ENCODE measurements at regions not wholly inside any gene's neighbourhood (a gene's known extent, or its start where the extent isn't known, plus 50 kb on each side); places are given as distances from the start of the nearest gene placed in this dataset.
A peak's percentile ranks its signal among the peaks of the same experiment; 100 is the strongest.

DNA sequence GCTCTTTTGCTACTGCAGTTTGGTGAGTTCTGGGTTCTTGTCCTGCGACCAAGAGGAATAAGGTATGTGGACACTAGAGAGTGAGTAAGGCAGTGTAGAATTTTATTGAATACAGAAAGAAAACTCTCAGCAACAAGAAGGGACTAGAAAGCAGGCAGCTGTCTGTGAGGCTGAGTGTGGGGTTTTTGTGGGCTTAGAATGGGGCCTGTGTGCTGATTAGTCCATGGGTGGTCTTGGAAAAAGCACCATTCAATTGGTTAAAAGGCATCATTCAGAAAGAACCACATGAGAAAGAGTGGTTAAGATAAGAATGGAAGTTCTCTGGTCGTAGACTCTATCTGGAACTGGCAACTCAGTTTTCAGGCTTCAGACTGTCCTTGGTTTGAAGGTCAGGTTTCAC is 298.8 kb downstream of the TGFB2 start:
- Histone ChIP-seq H3K9ac (ENCODE audit: low read depth, low read length) (no peak overlapping the region), H3K4me3 (ENCODE audit: low read length) (no peak overlapping the region)

DNA sequence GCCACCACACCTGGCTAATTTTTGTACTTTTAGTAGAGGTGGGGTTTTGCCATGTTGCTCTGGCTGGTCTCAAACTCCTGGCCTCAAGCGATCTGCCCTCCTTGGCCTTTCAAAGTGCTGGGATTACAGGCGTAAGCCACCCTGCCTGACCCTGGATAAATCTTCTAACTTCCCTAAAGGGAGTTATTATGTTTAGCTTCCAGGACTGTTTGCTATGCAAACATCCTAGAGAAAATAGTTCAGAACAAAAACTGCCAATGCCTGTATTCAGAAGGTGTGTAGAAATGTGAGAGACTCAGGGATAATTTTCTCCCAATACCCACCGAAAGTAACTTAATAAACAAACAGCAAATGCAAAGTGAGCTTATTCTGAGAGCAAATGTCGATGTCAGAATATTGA is 301.2 kb downstream of the TGFB2 start:
- no peak overlapping the region for H3K9ac ChIP-seq (ENCODE audit: low read depth, low read length)
- H3K4me1 ChIP-seq (ENCODE audit: control insufficient read depth, insufficient read depth, low read length) = peaks cover 13% of the 10 kb centered on the region
- no peaks in the 10 kb centered on the region for H3K36me3 ChIP-seq (ENCODE audit: insufficient read depth, low read length)
- H3K9me3 ChIP-seq (replicated peaks; ENCODE audit: low read length) = no peaks in the 10 kb centered on the region
- H3K4me3 ChIP-seq (ENCODE audit: low read length) = no peak overlapping the region
- H3K4me2 ChIP-seq (ENCODE audit: low read length) = no peak overlapping the region
- no peaks in the 10 kb centered on the region for H3K27me3 ChIP-seq (ENCODE audit: control insufficient read depth, insufficient read depth, low read length)

More for the DNA sequence above, 298.8 kb downstream of the TGFB2 start:
- no peaks in the 10 kb centered on the region for H3K36me3 ChIP-seq (ENCODE audit: insufficient read depth, low read length)
- no peak overlapping the region for H3K4me2 ChIP-seq (ENCODE audit: low read length)
- H3K4me1 ChIP-seq (ENCODE audit: control insufficient read depth, insufficient read depth, low read length) = peaks cover 13% of the 10 kb centered on the region
- H3K9me3 ChIP-seq (replicated peaks; ENCODE audit: low read length) = no peaks in the 10 kb centered on the region
- H3K27me3 ChIP-seq (ENCODE audit: control insufficient read depth, insufficient read depth, low read length) = no peaks in the 10 kb centered on the region

DNA sequence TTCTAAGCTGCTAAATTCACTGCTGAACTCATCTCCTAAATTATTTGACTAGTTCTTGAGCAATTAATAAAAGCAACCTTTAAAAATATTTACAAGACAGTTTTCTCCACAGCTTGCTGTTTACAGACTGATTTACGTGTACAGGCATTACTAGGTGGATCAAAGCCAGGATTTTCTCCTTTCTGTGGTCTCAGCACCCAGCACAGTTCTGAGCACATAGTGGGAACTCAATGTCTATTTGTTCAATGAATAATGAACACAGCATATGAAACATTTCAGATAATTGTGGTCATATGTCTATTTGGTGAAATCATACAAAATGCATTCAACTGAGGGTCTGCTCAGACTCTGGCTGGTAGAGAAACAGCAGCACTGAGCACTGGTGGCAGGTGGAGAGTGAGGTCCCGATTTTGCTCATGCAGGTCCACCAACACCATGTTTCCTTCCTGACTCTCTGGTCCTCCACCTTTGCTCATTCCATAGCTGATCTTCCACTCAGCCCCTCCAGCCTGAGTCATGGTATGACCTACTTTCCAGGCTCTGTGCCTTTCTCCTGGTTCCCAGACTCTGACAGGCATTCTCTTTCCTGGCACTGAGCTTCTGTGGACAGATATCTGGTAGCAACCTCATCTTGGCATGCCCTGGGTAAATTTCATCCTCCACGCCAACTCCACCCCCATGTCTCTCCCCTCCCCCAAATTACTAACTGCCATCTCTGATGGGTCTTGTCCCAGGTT is 311.3 kb downstream of the TGFB2 start:
- no peaks in the 10 kb centered on the region for H3K9me3 ChIP-seq (replicated peaks; ENCODE audit: low read length)
- no peaks in the 10 kb centered on the region for H3K36me3 ChIP-seq (ENCODE audit: insufficient read depth, low read length)
- H3K4me2 ChIP-seq (ENCODE audit: low read length) = no peak overlapping the region
- no peak overlapping the region for H3K4me3 ChIP-seq (ENCODE audit: low read length)
- H3K4me1 ChIP-seq (ENCODE audit: control insufficient read depth, insufficient read depth, low read length) = peaks cover 57% of the 10 kb centered on the region
- H3K27me3 ChIP-seq (ENCODE audit: control insufficient read depth, insufficient read depth, low read length) = no peaks in the 10 kb centered on the region
- no peak overlapping the region for H3K9ac ChIP-seq (ENCODE audit: low read depth, low read length)

DNA sequence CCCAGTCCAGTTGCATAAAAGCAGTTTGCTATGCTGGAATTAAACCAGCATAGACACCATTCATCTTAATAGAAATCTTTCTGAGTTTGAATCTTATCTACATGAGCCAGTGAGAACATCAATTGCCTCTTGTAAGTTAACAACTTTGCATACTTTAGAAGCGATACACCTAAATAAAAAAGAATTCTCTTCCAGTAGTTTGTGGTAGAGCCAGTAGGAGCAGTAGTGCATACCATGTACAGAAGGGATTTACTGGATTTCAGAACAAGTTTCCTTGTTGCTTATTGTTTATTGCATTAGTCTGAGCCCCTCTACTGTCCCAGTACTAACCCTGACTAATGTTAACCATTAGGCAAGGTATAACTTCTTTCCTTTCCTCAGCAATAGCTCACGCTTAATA is 313.1 kb downstream of the TGFB2 start:
- Histone ChIP-seq H3K9ac (ENCODE audit: low read depth, low read length) (no peak overlapping the region), H3K27me3 (ENCODE audit: control insufficient read depth, insufficient read depth, low read length) (no peaks in the 10 kb centered on the region), H3K36me3 (ENCODE audit: insufficient read depth, low read length) (no peaks in the 10 kb centered on the region), H3K4me1 (ENCODE audit: control insufficient read depth, insufficient read depth, low read length) (peaks cover 58% of the 10 kb centered on the region), H3K4me3 (ENCODE audit: low read length) (no peak overlapping the region), H3K9me3 (replicated peaks; ENCODE audit: low read length) (no peaks in the 10 kb centered on the region), H3K4me2 (ENCODE audit: low read length) (no peak overlapping the region)

GRCh38 chr1:218658899-218659298 is 313.8 kb downstream of the TGFB2 start:
- Histone ChIP-seq H3K9ac (ENCODE audit: low read depth, low read length) (peak overlapping the region; percentile 68), H3K4me1 (ENCODE audit: control insufficient read depth, insufficient read depth, low read length) (peaks cover 58% of the 10 kb centered on the region), H3K4me3 (ENCODE audit: low read length) (no peak overlapping the region), H3K4me2 (ENCODE audit: low read length) (peak overlapping the region; percentile 41), H3K36me3 (ENCODE audit: insufficient read depth, low read length) (no peaks in the 10 kb centered on the region), H3K9me3 (replicated peaks; ENCODE audit: low read length) (no peaks in the 10 kb centered on the region), H3K27me3 (ENCODE audit: control insufficient read depth, insufficient read depth, low read length) (no peaks in the 10 kb centered on the region)

DNA sequence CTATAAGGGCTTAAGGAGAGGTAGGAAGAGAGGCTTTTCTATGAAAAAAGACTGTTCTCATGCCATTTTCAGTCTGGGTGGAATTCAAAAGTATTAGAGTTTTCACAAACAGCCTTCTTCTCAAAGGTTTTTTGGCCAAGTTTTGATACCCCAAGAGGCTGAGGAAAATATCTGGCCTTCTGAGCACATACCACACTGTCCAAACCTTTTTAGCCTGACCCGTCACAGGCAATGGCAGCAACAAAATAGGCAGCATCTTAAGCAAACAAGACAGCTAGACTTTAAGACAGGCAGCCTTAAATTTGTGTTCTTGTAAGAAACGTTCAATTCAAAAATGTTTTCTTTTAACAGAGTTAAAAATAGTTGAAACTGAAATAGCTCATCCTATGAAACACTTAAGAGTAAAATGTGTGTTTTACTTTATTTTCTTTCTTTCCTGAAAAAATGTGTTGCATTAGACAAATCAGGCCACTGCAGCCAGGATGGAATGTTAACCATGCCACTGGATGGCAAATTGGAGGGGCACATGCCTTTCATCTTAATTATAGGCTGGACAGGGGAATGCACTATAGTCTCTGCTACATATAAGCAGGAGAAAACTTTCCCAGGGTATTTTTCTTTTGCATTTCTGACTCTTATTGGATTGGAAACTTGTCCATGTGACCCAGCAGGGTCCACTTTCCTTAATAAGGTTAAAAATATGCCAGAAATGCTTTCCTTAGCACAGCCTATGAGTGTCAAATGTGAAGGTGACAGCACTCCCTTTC is 315.0 kb downstream of the TGFB2 start:
- peaks cover 68% of the 10 kb centered on the region for H3K4me1 ChIP-seq (ENCODE audit: control insufficient read depth, insufficient read depth, low read length)
- H3K36me3 ChIP-seq (ENCODE audit: insufficient read depth, low read length) = no peaks in the 10 kb centered on the region
- H3K4me3 ChIP-seq (ENCODE audit: low read length) = peak overlapping the region; percentile 8
- H3K27me3 ChIP-seq (ENCODE audit: control insufficient read depth, insufficient read depth, low read length) = no peaks in the 10 kb centered on the region
- H3K9ac ChIP-seq (ENCODE audit: low read depth, low read length) = peak overlapping the region; percentile 68
- H3K9me3 ChIP-seq (replicated peaks; ENCODE audit: low read length) = no peaks in the 10 kb centered on the region
- H3K4me2 ChIP-seq (ENCODE audit: low read length) = peak overlapping the region; percentile 61

GRCh38 chr1:218660678-218661053 is 315.5 kb downstream of the TGFB2 start:
- Histone ChIP-seq H3K4me2 (ENCODE audit: low read length) (peak overlapping the region; percentile 61), H3K27me3 (ENCODE audit: control insufficient read depth, insufficient read depth, low read length) (no peaks in the 10 kb centered on the region), H3K9me3 (replicated peaks; ENCODE audit: low read length) (no peaks in the 10 kb centered on the region), H3K4me3 (ENCODE audit: low read length) (peak overlapping the region; percentile 8), H3K9ac (ENCODE audit: low read depth, low read length) (peak overlapping the region; percentile 68), H3K4me1 (ENCODE audit: control insufficient read depth, insufficient read depth, low read length) (peaks cover 74% of the 10 kb centered on the region), H3K36me3 (ENCODE audit: insufficient read depth, low read length) (no peaks in the 10 kb centered on the region)

DNA sequence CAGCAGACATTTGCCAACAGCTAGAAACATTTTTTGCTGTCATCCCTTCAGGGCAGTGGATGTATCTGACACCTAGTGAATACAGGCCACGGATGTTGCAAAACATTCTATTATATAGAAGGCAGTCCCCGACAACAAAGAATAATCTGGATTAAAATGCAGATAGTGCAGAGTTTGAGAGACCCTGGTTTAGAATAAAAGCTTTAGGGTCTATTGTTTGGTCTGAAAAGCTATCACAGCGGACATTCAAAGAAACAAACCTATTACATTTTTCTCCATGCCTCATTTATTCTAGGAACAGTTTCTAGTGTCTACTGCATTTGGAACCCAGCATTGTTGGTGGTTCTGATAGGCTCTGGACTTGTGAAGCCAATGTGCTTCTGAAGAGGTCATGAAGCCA is 316.3 kb downstream of the TGFB2 start:
- no peaks in the 10 kb centered on the region for H3K36me3 ChIP-seq (ENCODE audit: insufficient read depth, low read length)
- H3K9me3 ChIP-seq (replicated peaks; ENCODE audit: low read length) = no peaks in the 10 kb centered on the region
- H3K4me3 ChIP-seq (ENCODE audit: low read length) = no peak overlapping the region
- H3K27me3 ChIP-seq (ENCODE audit: control insufficient read depth, insufficient read depth, low read length) = no peaks in the 10 kb centered on the region
- H3K4me2 ChIP-seq (ENCODE audit: low read length) = no peak overlapping the region
- H3K9ac ChIP-seq (ENCODE audit: low read depth, low read length) = no peak overlapping the region
- peaks cover 73% of the 10 kb centered on the region for H3K4me1 ChIP-seq (ENCODE audit: control insufficient read depth, insufficient read depth, low read length)

- Histone ChIP-seq H3K9me3 (replicated peaks; ENCODE audit: low read length) (no peaks in the 10 kb centered on the region), H3K4me1 (ENCODE audit: control insufficient read depth, insufficient read depth, low read length) (peaks cover 41% of the 10 kb centered on the region), H3K27me3 (ENCODE audit: control insufficient read depth, insufficient read depth, low read length) (no peaks in the 10 kb centered on the region), H3K36me3 (ENCODE audit: insufficient read depth, low read length) (no peaks in the 10 kb centered on the region), H3K4me2 (ENCODE audit: low read length) (peak overlapping the region; percentile 61), H3K9ac (ENCODE audit: low read depth, low read length) (peak overlapping the region; percentile 71), H3K4me3 (ENCODE audit: low read length) (no peak overlapping the region)
Measured at GRCh38 chr1:218664385-218665170, 319.4 kb downstream of the TGFB2 start.

DNA sequence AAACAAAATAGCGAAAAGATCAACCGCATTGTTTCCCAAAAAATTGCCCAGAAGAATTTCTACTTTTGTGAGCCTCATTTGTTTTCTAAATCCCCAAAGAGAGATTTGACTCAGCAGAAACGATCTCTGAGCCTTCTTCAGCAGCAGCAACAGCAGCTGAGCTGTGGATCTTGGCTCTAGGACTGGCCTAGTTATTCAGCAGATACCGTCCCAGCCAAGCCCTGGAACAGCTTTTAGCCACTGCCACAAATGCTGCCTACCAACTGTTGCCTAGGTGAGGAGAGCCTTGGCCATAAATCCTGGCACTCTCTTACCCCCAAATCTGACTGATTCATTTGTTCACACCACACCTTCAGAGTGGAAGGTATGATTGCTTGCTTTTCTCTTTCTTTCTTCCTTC is 320.1 kb downstream of the TGFB2 start:
- Histone ChIP-seq H3K9ac (ENCODE audit: low read depth, low read length) (peak overlapping the region; percentile 71), H3K4me3 (ENCODE audit: low read length) (no peak overlapping the region), H3K36me3 (ENCODE audit: insufficient read depth, low read length) (no peaks in the 10 kb centered on the region), H3K9me3 (replicated peaks; ENCODE audit: low read length) (no peaks in the 10 kb centered on the region), H3K4me2 (ENCODE audit: low read length) (peak overlapping the region; percentile 61), H3K27me3 (ENCODE audit: control insufficient read depth, insufficient read depth, low read length) (no peaks in the 10 kb centered on the region), H3K4me1 (ENCODE audit: control insufficient read depth, insufficient read depth, low read length) (peaks cover 35% of the 10 kb centered on the region)

DNA sequence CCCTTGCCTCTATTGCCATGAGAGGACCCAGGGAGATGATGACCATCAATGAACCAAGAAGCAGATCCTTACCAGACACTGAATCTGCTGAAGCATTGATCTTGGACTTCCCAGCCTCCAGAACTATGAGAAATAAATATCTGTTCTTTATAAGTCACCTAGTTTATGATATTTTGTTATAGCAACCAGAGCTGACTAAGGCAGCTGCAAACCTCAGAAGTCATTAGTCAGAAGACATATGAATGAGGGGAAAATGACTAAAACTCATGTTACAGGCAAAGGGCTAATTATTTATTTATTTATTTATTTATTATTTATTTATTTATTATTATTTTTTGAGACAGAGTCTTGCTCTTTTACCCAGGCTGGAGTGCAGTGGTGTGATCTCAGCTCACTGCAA is 321.1 kb downstream of the TGFB2 start:
- Histone ChIP-seq H3K4me1 (ENCODE audit: control insufficient read depth, insufficient read depth, low read length) (peaks cover 24% of the 10 kb centered on the region), H3K4me3 (ENCODE audit: low read length) (no peak overlapping the region), H3K4me2 (ENCODE audit: low read length) (no peak overlapping the region), H3K36me3 (ENCODE audit: insufficient read depth, low read length) (no peaks in the 10 kb centered on the region), H3K9me3 (replicated peaks; ENCODE audit: low read length) (no peaks in the 10 kb centered on the region), H3K9ac (ENCODE audit: low read depth, low read length) (no peak overlapping the region), H3K27me3 (ENCODE audit: control insufficient read depth, insufficient read depth, low read length) (no peaks in the 10 kb centered on the region)
